Stimulated activated CD8-positive, alpha-beta memory T cell treated with anti-CD3 and anti-CD28 coated beads, Interleukin-12 subunit alpha, Interleukin-12 subunit beta, amount 100 ng/mL, for 4 hours (primary cell): ENCODE measurements at regions not wholly inside any gene's neighbourhood (a gene's known extent, or its start where the extent isn't known, plus 50 kb on each side); places are given as distances from the start of the nearest gene placed in this dataset.
"Not testable (repeated sequence)": the region's sequence is repeated elsewhere in the genome, so short reads cannot be mapped to it uniquely, and the experiment has no call there.

ENCODE experiments used
- DNase-seq: peaks from one replicate; pipeline ENCODE4 v3.0.0-alpha.2; 2020; ENCODE audit warnings: low read depth

DNA sequence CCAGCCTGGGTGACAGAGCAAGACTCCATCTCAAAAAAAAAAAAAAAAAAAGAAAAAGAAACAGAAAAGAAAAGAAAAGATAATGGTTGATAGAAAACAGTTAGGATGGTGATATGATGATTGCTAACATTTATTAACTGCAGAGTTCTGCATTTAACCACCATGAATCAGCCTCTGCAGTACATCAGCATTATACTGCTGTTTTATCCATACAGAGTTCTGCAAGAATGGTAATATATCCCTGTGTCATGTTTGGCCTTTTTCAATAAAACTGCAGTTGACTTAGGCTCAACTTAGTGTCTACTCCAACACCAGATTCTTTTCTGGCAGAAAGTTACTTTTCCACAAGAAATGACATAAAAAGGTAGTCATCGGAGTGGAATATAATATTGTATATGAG lies 62.6 kb downstream of the DUSP6 start:
- DNase-seq: no peak

GRCh38 chr12:89288959-89289358 lies 63.3 kb downstream of the DUSP6 start:
- DNase-seq: no peak

DNA sequence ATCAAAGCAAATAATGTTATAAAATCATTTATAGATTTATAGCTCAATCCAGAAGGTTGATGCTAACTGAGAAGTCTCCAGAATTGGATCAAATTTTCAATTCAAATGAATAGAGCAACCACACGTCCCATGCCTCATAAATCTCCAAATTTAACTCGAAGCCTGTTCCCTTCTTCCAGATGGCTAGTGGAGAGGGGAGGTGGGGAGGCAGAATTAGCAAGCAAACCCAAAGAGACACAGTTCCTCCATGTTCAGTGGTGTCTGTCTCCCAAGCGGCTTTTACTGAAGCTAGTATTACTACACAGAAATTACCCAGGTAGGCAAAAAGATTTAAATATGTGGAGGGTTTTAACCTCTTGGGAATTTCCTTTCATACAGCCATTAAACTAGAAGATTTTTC lies 65.8 kb downstream of the DUSP6 start:
- no peak for DNase-seq

DNA sequence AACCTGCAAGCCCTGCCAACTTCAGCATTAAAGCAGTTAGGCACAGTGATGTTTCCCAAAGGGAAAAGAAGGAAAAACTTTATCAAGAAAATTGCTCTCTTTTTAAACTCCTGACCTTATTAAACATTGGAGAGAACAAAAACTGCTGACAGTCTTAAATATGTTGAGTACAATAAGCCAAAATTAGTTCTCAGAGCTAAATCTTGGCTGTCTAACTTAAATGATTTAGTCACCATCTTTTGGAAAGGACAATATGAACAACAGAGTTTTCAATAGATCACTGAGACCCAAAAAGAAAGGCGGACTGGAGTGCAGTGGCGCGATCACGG lies 70.8 kb downstream of the DUSP6 start:
- no peak for DNase-seq

GRCh38 chr12:89280833-89281538 lies 71.3 kb downstream of the DUSP6 start:
- DNase-seq: no peak

- DNase-seq: no peak
Measured at GRCh38 chr12:89279499-89279898, 72.8 kb downstream of the DUSP6 start.

GRCh38 chr12:89278862-89279261 lies 73.4 kb downstream of the DUSP6 start:
- no peak for DNase-seq

GRCh38 chr12:89278169-89278568 lies 74.1 kb downstream of the DUSP6 start:
- no peak for DNase-seq

GRCh38 chr12:89276860-89277259 lies 75.4 kb downstream of the DUSP6 start:
- DNase-seq: no peak

DNA sequence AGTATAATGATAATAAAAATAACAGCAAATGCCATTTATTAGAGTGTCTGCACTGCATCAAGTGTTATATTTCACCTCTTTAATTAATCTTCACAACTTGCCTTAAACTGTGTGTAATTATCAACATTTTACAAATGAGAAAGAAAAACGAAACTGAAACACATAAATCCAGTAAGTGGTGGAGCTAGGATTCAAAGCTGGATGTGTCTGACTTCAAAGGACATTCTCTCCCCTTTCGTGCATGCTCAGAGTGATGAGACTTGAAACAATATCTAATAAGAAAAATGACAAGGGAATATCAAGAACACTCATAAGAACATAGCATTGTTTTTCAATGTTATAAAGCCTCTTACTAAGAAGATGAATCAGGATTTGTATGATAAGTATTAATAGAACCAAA lies 78.8 kb downstream of the DUSP6 start:
- DNase-seq: no peak

DNA sequence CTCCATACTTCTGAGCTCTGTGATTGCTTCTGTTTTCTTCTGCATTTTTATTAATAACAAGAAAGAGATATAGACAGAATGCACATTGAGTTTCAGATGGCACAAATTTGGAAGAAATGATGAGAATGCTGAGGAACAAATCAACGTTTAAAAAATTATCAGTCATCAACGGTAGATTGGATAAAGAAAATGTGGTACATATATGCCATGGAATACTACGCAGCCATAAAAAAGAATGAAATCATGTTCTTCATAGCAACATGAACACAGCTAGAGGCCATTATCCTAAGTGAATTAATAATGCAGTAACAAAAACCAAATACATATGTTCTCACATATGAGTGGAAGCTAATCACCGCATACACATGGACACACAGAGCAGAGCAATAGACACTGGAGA lies 81.8 kb downstream of the DUSP6 start:
- DNase-seq: no peak

- no peak for DNase-seq
Measured at GRCh38 chr12:89269174-89269573, 83.1 kb downstream of the DUSP6 start.

- no peak for DNase-seq
Measured at GRCh38 chr12:89267404-89267803, 84.9 kb downstream of the DUSP6 start.

DNA sequence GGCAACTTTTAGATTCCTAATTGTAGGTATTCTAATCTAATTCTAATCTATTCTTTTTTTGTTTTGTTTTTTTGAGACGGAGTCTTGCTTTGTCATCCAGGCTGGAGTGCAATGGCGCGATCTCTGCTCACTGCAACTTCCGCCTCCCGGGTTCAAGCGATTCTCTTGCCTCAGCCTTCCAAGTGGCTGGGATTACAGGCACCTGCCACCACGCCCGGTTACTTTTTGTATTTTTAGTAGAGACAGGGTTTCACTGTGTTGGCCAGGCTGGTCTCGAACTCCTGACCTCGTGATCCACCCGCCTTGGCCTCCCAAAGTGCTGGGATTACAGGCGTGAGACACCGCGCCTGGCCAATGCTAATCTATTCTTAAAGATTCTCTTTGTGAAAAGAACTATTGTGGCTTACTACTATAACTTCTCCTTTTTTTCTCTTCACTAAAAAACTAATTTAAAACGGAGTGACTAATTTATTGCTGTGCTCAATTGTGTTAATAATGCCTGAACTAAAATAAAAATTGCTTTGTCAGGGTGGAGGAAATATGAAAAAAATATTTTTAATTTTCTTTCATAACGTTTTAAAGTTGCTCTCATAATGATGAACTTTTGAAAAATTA lies 85.6 kb downstream of the DUSP6 start:
- not testable (repeated sequence) for DNase-seq

DNA sequence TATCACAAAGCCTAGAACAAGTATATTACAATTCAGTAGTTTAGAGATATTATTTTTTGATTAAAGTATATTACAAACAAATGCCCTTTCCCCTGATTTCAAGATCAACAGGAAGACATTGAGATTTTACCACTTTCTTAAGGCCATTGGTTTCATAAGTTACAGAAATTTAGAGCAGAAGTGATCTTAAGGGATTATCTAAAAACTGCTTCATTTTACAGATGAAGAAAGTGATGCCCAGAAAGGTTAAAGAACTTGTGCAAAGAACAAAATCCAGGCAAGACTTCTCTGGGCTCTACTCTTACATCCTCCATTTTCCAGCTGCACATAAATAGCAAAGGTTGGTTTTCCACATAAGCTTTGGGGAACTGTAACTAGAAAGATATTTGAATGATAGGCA lies 87.5 kb downstream of the DUSP6 start:
- DNase-seq: no peak

- no peak for DNase-seq
Measured at GRCh38 chr12:89263900-89264299, 88.4 kb downstream of the DUSP6 start.

GRCh38 chr12:89262855-89263552 lies 89.3 kb downstream of the DUSP6 start:
- DNase-seq: no peak

DNA sequence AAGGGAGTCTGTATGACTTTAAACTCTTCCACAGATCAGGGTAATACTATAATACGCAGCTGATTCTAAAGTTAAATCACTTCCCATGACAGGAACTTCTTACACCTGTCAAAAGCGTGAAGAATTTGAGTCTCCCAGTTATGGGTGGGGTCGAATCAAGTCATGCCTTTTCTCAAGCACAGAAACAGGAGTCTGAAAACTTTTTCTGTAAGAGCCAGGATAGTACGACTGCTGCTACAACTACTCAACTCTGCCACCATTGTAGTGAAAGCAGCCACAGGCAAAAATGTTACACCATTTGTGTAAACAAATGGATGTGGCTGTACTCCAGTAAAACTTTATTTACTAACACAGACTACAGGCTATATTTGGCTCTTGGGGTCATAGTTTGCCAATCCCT lies 90.3 kb downstream of the DUSP6 start:
- no peak for DNase-seq

- no peak for DNase-seq
Measured at GRCh38 chr12:89260841-89261637, 91.3 kb downstream of the DUSP6 start.

- no peak for DNase-seq
Measured at GRCh38 chr12:89259821-89260220, 92.5 kb downstream of the DUSP6 start.

GRCh38 chr12:89258240-89258969 lies 93.9 kb downstream of the DUSP6 start:
- DNase-seq: no peak

- DNase-seq: no peak
Measured at GRCh38 chr12:89257340-89257739, 95.0 kb downstream of the DUSP6 start.
